ENCODE measurements at regions not wholly inside any gene's neighbourhood (a gene's known extent, or its start where the extent isn't known, plus 50 kb on each side); places are given as distances from the start of the nearest gene placed in this dataset.

DNA sequence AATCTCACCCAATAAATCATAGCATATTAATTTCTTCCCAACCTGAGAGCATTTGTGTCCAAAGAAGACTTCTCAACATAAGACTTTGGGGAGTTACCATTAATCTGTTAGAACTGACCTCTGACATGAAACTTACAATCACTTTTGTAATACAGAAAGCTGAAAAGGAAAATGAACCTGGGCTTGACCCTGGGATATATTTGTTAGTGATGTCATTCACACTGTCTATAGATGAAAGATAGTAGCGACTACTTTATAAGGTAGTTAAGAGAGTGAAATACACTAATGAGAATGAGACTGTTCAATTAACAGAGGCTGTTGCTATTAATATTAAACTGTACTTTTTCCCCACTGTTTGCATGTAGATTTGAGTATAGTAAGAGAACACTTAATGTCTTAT lies 1334.8 kb upstream of the TMEM132C start:
- TF ChIP-seq, protein P1, sequence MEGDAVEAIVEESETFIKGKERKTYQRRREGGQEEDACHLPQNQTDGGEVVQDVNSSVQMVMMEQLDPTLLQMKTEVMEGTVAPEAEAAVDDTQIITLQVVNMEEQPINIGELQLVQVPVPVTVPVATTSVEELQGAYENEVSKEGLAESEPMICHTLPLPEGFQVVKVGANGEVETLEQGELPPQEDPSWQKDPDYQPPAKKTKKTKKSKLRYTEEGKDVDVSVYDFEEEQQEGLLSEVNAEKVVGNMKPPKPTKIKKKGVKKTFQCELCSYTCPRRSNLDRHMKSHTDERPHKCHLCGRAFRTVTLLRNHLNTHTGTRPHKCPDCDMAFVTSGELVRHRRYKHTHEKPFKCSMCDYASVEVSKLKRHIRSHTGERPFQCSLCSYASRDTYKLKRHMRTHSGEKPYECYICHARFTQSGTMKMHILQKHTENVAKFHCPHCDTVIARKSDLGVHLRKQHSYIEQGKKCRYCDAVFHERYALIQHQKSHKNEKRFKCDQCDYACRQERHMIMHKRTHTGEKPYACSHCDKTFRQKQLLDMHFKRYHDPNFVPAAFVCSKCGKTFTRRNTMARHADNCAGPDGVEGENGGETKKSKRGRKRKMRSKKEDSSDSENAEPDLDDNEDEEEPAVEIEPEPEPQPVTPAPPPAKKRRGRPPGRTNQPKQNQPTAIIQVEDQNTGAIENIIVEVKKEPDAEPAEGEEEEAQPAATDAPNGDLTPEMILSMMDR (IDR thresholded peaks at IDR 0.05; ENCODE audit: extremely low read depth in 1 of 2, insufficient read depth in 1 of 2, low read depth in 1 of 2, low read length in 2 of 2), result no peak
- no peak for TF ChIP-seq POLR2A (IDR thresholded peaks at IDR 0.05; ENCODE audit: low read depth, low read length)
- TF ChIP-seq, protein P2, sequence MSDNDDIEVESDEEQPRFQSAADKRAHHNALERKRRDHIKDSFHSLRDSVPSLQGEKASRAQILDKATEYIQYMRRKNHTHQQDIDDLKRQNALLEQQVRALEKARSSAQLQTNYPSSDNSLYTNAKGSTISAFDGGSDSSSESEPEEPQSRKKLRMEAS (IDR thresholded peaks at IDR 0.05; ENCODE audit: insufficient read depth, insufficient read length), result no peak
- TF ChIP-seq EZH2 (IDR thresholded peaks at IDR 0.05; ENCODE audit: borderline replicate concordance, low read depth, low read length, severe bottlenecking), result no peak
- TF ChIP-seq MYC (IDR thresholded peaks at IDR 0.05; ENCODE audit: low read depth, low read length), result no peak
- TF ChIP-seq POLR2AphosphoS5 (IDR thresholded peaks at IDR 0.05; ENCODE audit: insufficient read depth, low read depth, low read length), result no peak
- no peak for TF ChIP-seq FOS (IDR thresholded peaks at IDR 0.05; ENCODE audit: borderline replicate concordance, insufficient read depth, low read length)
- TF ChIP-seq JUN (IDR thresholded peaks at IDR 0.05; ENCODE audit: borderline replicate concordance, insufficient read depth, insufficient read length, low read depth), result no peak
- no peak for TF ChIP-seq GATA2 (IDR thresholded peaks at IDR 0.05; ENCODE audit: insufficient read depth, insufficient read length, low read depth, low read length)

Measured in endothelial cell of umbilical vein (primary cell).